ENCODE measurements at regions not wholly inside any gene's neighbourhood (a gene's known extent, or its start where the extent isn't known, plus 50 kb on each side); places are given as distances from the start of the nearest gene placed in this dataset.
"Not testable (repeated sequence)": the region's sequence is repeated elsewhere in the genome, so short reads cannot be mapped to it uniquely, and the experiment has no call there.

- H3K27ac Mint-ChIP-seq: no peak overlapping the region
- CTCF ChIA-PET: interaction anchor here (0.6 kb wide), 3 partner anchors 9 to 1236 kb away, joined by 3 to 6 read pairs (median 4); no protein-coding TSS in a partner anchor
- H3K4me3 Mint-ChIP-seq: no peak overlapping the region
- H3K27me3 Mint-ChIP-seq (ENCODE audit: low read depth): peaks cover 65% of the 10 kb centered on the region
- DNase-seq: no peak
- H3K9me3 Mint-ChIP-seq: no peaks in the 10 kb centered on the region
- intact Hi-C loops (cut with micrococcal nuclease): no loop called here
- H3K36me3 Mint-ChIP-seq (ENCODE audit: low read depth): no peaks in the 10 kb centered on the region
- peaks cover 13% of the 10 kb centered on the region for H3K4me1 Mint-ChIP-seq (ENCODE audit: low read depth)
Measured at GRCh38 chr14:103281496-103282231, 52.4 kb upstream of the EIF5 start.

GRCh38 chr14:103282309-103282708 lies 51.7 kb upstream of the EIF5 start:
- intact Hi-C loops (cut with micrococcal nuclease); H3K36me3 Mint-ChIP-seq (ENCODE audit: low read depth); H3K9me3 Mint-ChIP-seq; H3K27ac Mint-ChIP-seq; H3K4me3 Mint-ChIP-seq; DNase-seq: not testable (repeated sequence)
- peaks cover 61% of the 10 kb centered on the region for H3K27me3 Mint-ChIP-seq (ENCODE audit: low read depth)
- peaks cover 13% of the 10 kb centered on the region for H3K4me1 Mint-ChIP-seq (ENCODE audit: low read depth)
- CTCF ChIA-PET: interaction anchor here (0.6 kb wide), 2 partner anchors 8 to 453 kb away, joined by 4 to 6 read pairs; no protein-coding TSS in a partner anchor

GRCh38 chr14:103282932-103283331 lies 51.1 kb upstream of the EIF5 start:
- Mint-ChIP-seq H3K27ac (no peak overlapping the region), H3K9me3 (no peaks in the 10 kb centered on the region), H3K36me3 (ENCODE audit: low read depth) (no peaks in the 10 kb centered on the region), H3K4me3 (no peak overlapping the region), H3K4me1 (ENCODE audit: low read depth) (peaks cover 13% of the 10 kb centered on the region), H3K27me3 (ENCODE audit: low read depth) (peaks cover 57% of the 10 kb centered on the region)
- no peak for DNase-seq
- intact Hi-C loops (cut with micrococcal nuclease): no loop called here
- CTCF ChIA-PET: no interaction called here

- Mint-ChIP-seq H3K36me3 (ENCODE audit: low read depth) (no peaks in the 10 kb centered on the region), H3K27ac (no peak overlapping the region), H3K4me3 (no peak overlapping the region), H3K9me3 (no peaks in the 10 kb centered on the region), H3K27me3 (ENCODE audit: low read depth) (peaks cover 56% of the 10 kb centered on the region), H3K4me1 (ENCODE audit: low read depth) (peaks cover 13% of the 10 kb centered on the region)
- CTCF ChIA-PET: no interaction called here
- no peak for DNase-seq
- intact Hi-C loops (cut with micrococcal nuclease): no loop called here
Measured at GRCh38 chr14:103283916-103284315, 50.1 kb upstream of the EIF5 start.
